ENCODE measurements at regions not wholly inside any gene's neighbourhood (a gene's known extent, or its start where the extent isn't known, plus 50 kb on each side); places are given as distances from the start of the nearest gene placed in this dataset.

DNA sequence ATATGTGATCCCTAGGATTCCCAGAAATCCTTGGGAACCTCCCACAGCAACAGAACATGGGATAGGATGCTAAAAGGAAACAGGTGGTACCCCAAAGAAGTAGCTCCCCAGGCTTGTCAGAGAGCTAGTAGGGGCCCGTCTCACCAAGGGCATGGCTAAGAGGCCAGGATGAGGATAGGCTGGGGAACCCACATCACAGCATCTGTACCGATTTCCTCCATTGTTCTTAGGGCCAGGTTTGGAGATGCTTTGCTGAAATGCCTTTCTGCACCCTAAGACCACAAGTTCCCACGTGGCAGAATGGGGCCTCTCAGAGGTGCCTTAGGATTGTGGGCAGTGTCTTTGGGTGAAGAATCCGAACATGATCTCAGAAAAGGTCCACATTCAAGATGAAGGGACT is 169.5 kb downstream of the HS3ST3B1 start:
- DNase-seq (ENCODE audit: extremely low spot score, insufficient read length, low read depth), result no peak
- no peak for FAIRE-seq

GRCh38 chr17:14469971-14470370 is 169.1 kb downstream of the HS3ST3B1 start:
- FAIRE-seq, result no peak
- DNase-seq (ENCODE audit: extremely low spot score, insufficient read length, low read depth), result no peak

- DNase-seq (ENCODE audit: extremely low spot score, insufficient read length, low read depth) (no peak), FAIRE-seq (no peak)
These were observed 168.0 kb downstream of the HS3ST3B1 start for GRCh38 chr17:14468858-14469257.

- no peak for DNase-seq (ENCODE audit: extremely low spot score, insufficient read length, low read depth)
- FAIRE-seq, result no peak
These were observed 160.3 kb downstream of the HS3ST3B1 start for GRCh38 chr17:14461227-14461548.

DNA sequence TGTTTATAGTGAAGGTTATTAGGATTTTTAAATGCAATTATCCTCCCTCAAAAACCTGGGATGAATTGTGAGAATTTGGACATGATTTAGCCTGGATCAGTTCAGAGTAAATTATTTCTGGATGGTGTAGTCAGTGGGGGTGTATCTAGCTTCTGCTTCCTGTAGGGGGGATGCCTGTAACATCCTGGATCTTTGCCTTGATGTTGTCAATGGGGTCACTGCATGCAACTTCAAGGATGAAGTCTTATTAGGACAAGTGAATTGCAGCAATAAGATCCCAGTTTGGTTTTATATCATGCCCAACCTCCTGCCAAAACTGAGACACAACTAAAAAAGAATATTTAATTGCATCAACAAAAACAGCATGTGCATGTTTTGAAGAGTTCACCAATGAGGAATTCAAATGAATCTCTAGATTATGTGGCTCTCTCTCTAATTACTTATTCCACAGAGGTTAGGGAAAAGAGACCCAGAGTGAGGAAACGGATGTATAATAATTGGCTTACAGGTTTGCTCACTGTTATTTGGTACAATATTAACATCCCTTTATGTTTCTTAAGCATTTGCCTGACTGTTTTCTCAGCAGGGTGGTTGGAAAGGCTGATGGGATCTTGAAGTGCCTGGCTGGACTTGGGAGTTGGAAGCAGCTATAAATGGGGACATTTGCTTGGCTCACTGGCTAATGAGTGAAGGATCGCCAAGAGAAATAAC is 159.8 kb downstream of the HS3ST3B1 start:
- no peak for DNase-seq (ENCODE audit: extremely low spot score, insufficient read length, low read depth)
- FAIRE-seq, result no peak

DNA sequence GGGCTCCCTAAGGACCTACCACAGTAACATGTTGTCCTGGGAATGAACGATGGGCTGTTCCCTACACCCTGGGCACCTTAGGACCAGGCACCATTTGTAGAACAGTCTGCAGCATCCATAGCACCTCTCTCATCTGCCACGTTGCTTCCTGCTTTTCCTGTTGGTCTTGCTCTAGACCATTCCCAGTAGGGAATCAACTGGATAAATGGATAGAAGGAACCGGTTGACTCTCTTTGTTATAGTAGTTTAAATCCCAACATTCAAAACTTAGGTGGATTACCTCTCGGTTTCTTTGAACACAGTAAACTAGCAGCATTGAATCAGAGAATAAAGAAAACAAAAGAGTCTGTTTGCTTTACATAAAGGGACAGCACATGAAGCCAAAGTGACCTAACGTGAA is 159.1 kb downstream of the HS3ST3B1 start:
- DNase-seq (ENCODE audit: extremely low spot score, insufficient read length, low read depth) (no peak), FAIRE-seq (no peak)

DNA sequence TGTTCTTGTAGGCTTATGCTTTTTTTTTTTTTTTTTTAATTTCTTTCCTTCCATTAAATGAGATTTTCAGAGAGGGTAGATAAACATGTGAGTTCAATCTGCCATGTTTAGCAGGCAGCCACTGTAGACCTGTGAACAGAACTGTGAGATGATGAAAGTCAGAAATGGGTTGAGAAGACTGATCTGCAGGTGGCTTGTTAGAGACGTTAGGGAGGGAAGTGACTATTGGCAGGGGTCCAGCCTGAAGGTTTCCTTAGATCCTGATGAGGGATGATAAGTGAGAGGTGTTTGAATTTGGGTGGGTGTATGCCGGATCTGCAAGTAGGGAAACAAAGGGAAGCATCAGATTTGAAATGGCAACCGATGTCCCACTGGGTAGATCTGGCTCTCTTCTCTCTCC is 157.8 kb downstream of the HS3ST3B1 start:
- DNase-seq (ENCODE audit: extremely low spot score, insufficient read length, low read depth) (no peak), FAIRE-seq (no peak)

GRCh38 chr17:14454746-14455145 is 153.9 kb downstream of the HS3ST3B1 start:
- DNase-seq (ENCODE audit: extremely low spot score, insufficient read length, low read depth), result no peak
- FAIRE-seq, result no peak

DNA sequence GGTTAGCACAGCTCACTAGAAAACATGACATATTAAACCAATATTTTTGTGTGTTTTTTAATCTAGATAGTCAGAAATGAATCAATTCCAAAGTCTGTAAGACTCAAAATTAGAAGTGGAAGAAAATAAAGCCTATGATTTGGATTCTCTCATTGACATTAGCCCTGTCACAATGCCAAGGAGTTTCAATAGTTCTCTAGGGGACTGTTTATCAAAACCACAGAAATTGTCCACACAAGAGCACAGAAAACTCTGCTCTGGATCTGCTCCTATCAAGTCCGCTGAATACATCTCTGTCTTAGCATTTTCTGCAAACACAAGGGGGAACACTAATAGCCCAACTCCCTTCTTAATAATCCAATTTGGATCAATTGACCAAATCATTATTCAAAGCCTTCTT is 152.0 kb downstream of the HS3ST3B1 start:
- DNase-seq (ENCODE audit: extremely low spot score, insufficient read length, low read depth) (no peak), FAIRE-seq (no peak)

DNA sequence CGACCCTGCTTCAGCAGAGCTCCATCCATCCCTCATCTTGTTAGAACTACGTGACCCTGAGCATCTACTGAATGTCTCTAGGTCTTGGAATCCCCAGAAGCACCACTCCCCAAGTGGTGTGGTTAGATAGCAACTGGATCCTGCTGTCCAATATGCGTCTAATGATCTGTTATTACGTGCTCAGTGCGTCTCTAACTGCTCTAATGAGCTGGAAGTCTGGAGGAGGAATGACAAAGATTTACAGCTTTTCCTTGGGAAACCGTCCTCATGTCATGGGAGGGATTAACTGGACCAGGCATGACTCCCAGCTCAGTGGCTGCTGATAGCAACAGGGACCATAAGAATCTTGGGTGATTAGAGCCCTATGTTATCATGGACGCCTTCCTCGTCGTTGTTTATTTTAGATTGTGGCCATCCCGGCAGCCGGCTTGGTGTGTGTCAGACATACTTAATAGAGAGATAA is 150.9 kb downstream of the HS3ST3B1 start:
- no peak for FAIRE-seq
- no peak for DNase-seq (ENCODE audit: extremely low spot score, insufficient read length, low read depth)

DNA sequence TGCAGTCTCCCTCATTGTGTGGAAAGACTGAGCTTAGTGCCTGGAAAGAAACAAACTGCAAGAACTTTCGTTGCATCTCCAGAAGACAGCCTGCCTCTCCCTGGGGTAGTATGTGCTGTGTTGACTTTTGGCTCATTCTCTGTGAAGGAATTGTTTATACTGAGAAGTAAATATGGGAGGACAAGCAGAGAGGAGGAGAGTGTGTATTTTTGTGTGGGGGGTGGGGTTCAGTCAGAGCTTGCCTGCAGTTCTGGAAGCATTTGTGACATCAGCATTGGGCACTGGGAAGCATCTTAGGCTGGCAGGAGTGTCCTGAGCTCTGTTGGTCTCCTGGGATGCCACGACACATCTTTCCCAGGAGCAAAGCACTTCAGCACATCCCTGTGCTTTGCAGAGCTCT is 147.9 kb downstream of the HS3ST3B1 start:
- no peak for DNase-seq (ENCODE audit: extremely low spot score, insufficient read length, low read depth)
- FAIRE-seq, result no peak

- no peak for FAIRE-seq
- no peak for DNase-seq (ENCODE audit: extremely low spot score, insufficient read length, low read depth)
These were observed 145.9 kb downstream of the HS3ST3B1 start for GRCh38 chr17:14446825-14447224.

DNA sequence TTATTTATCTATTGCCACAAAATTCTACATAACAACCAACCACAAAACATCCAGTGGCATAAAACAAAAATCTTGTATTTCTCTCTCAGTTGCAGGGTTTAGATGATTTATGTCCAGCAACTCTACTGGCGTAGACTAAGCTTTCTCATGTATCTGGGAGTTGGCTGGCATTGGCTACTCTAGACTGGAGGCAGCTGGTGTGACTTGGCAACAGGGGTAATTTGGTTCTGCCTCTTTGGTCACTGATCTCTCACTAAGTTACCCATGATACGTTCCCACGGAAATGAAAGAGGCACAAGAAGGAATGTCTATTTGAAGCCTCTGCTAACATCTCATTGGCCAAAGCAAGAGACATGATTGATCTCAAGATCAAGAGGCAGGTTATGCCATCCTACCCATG is 144.0 kb downstream of the HS3ST3B1 start:
- FAIRE-seq, result no peak
- no peak for DNase-seq (ENCODE audit: extremely low spot score, insufficient read length, low read depth)

- DNase-seq (ENCODE audit: extremely low spot score, insufficient read length, low read depth) (no peak), FAIRE-seq (no peak)
These were observed 142.1 kb downstream of the HS3ST3B1 start for GRCh38 chr17:14442798-14443528.

GRCh38 chr17:14437176-14437575 is 136.3 kb downstream of the HS3ST3B1 start:
- FAIRE-seq, result no peak
- DNase-seq (ENCODE audit: extremely low spot score, insufficient read length, low read depth), result no peak

GRCh38 chr17:14436266-14436665 is 135.4 kb downstream of the HS3ST3B1 start:
- DNase-seq (ENCODE audit: extremely low spot score, insufficient read length, low read depth) (no peak), FAIRE-seq (no peak)

DNA sequence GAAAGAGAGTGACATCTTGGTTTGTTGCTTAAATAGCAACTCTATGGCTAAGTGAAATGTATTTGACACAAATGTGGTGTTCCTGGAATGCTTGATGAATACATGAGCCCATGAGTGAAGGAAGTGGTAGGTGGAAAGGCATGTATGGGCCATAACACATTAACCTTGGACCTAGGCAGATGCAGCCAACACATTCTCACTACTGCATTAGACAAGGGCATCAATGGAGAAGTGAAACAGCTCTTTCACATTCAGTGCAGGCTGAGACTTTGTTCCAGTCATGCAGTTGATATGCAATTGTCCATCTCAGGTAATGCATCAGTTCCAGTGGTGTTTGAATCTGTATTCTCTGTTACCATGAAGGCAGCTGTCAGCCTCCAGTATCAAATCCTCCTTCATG is 133.6 kb downstream of the HS3ST3B1 start:
- no peak for DNase-seq (ENCODE audit: extremely low spot score, insufficient read length, low read depth)

GRCh38 chr17:14432079-14432478 is 131.2 kb downstream of the HS3ST3B1 start:
- DNase-seq (ENCODE audit: extremely low spot score, insufficient read length, low read depth) (no peak), FAIRE-seq (no peak)

More for the DNA sequence above, 133.6 kb downstream of the HS3ST3B1 start:
- FAIRE-seq, result peak; percentile 82

DNA sequence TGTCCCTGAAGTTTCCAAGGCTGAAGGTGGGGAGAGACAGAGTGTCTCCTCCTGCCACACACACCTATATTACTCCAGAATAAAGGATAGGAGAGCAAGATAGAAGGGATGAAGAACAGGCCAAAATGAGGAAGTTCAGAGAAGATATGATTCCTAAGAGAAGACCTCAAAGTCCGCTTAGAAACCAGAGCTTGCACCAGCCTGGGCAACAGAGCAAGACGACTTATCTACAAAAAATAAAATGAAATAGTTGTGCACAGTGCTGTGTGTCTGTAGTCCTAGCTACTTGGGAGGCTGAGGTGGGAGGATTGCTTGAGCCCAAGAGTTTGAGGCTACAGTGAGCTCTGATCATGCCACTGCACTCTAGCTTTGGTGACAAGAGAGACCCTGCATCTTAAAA is 128.2 kb downstream of the HS3ST3B1 start:
- DNase-seq (ENCODE audit: extremely low spot score, insufficient read length, low read depth) (no peak), FAIRE-seq (no peak)

DNA sequence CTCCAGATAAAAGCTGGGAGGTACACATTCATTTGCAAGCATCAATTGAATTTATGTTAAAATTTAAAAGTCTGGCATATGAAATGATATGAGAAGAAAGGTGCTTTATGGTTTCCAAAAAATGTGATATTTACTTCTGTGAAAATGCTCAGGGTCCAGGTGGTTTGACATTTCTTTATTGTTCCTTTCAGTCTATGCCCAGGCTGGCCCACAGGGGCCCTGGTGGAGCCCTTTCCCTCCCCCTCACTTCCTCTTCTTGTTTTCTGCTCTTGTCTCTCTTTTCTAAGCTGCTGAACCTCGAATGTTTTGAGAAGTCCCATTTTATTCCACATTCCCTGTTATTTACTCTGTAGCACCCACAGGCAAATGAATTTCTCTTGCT is 127.8 kb downstream of the HS3ST3B1 start:
- DNase-seq (ENCODE audit: extremely low spot score, insufficient read length, low read depth), result no peak
- FAIRE-seq, result no peak

DNA sequence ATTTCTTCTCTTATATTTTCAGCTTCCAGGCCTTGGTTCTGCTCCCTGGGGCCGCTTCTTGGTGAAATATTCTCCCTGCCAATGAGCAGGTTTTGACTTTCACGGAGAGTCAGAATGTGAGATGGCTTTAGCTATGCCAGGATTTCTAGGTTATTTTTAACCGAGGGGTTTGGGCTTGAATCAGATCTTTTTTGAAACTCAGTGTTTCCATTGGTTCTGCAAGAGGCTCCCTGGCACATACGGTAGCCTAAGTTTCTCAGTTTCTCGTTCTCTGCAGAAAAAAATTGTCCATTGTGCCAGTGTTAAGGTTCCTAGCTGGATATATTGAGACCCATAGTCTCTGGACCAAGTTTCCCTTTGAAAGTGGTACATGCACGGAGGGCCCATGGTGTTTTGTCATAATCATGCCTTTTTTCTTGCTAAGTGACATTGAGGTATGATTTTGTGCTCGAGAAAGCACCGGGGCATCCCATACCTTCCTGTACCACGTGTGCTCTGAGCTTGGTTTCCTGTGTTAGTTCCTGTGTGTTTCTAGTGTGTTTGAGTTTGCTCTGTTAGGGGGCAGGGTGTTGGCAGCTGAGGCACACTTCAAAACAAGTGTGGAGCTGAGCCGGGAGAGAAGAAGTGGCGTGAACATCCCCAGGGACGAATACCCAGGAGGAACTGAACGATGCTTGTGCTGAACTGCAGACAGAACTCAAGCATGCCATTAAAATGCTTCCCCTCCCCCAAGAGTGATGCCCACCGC is 127.2 kb downstream of the HS3ST3B1 start:
- FAIRE-seq, result peak; percentile 79
- peak; percentile 7 for DNase-seq (ENCODE audit: extremely low spot score, insufficient read length, low read depth)

All from GM18507 (cell line).